T-helper 9 cell (primary cell): ENCODE measurements at regions not wholly inside any gene's neighbourhood (a gene's known extent, or its start where the extent isn't known, plus 50 kb on each side); places are given as distances from the start of the nearest gene placed in this dataset.

ENCODE experiments used
- DNase-seq: peaks from one replicate; pipeline ENCODE4 v3.0.0-alpha.2; 2020

GRCh38 chrX:43018031-43018430, 240.1 kb upstream of the PPP1R2C start:
- no peak for DNase-seq

GRCh38 chrX:43019021-43019420, 241.1 kb upstream of the PPP1R2C start:
- no peak for DNase-seq

- no peak for DNase-seq
These were observed 247.9 kb upstream of the PPP1R2C start for GRCh38 chrX:43025806-43026315.

- no peak for DNase-seq
These were observed 286.1 kb upstream of the PPP1R2C start for GRCh38 chrX:43064096-43064495.

- no peak for DNase-seq
These were observed 288.0 kb upstream of the PPP1R2C start for GRCh38 chrX:43065978-43066377.

- no peak for DNase-seq
These were observed 290.7 kb upstream of the PPP1R2C start for GRCh38 chrX:43068639-43069038.

GRCh38 chrX:43083016-43083415, 305.1 kb upstream of the PPP1R2C start:
- DNase-seq: no peak

- DNase-seq: no peak
These were observed 309.9 kb upstream of the PPP1R2C start for GRCh38 chrX:43087830-43088229.

GRCh38 chrX:43096830-43097229, 318.9 kb upstream of the PPP1R2C start:
- DNase-seq: no peak

GRCh38 chrX:43106009-43106408, 328.0 kb upstream of the PPP1R2C start:
- no peak for DNase-seq

- no peak for DNase-seq
These were observed 330.9 kb upstream of the PPP1R2C start for GRCh38 chrX:43108828-43109227.

- no peak for DNase-seq
These were observed 343.7 kb upstream of the PPP1R2C start for GRCh38 chrX:43121637-43122036.

- no peak for DNase-seq
These were observed 361.7 kb upstream of the PPP1R2C start for GRCh38 chrX:43139645-43140044.

- DNase-seq: no peak
These were observed 362.6 kb upstream of the PPP1R2C start for GRCh38 chrX:43140582-43140981.

- DNase-seq: no peak
These were observed 363.9 kb upstream of the PPP1R2C start for GRCh38 chrX:43141885-43142284.

- DNase-seq: no peak
These were observed 370.3 kb upstream of the PPP1R2C start for GRCh38 chrX:43148305-43148704.

GRCh38 chrX:43165343-43165920, 387.5 kb upstream of the PPP1R2C start:
- no peak for DNase-seq

- DNase-seq: no peak
These were observed 388.9 kb upstream of the PPP1R2C start for GRCh38 chrX:43166874-43167273.

- DNase-seq: no peak
These were observed 397.5 kb upstream of the PPP1R2C start for GRCh38 chrX:43175434-43175833.

GRCh38 chrX:43176686-43177085, 398.7 kb upstream of the PPP1R2C start:
- DNase-seq: no peak

GRCh38 chrX:43188296-43188695, 410.3 kb upstream of the PPP1R2C start:
- DNase-seq: no peak

GRCh38 chrX:43211570-43211969, 433.6 kb upstream of the PPP1R2C start:
- DNase-seq: no peak

- DNase-seq: no peak
These were observed 437.9 kb upstream of the MAOA start for GRCh38 chrX:43218198-43218597.

GRCh38 chrX:43224496-43224895, 431.6 kb upstream of the MAOA start:
- no peak for DNase-seq

- no peak for DNase-seq
These were observed 430.3 kb upstream of the MAOA start for GRCh38 chrX:43225626-43226328.
